CD4-positive, alpha-beta T cell treated with Interleukin-10 for 1 hour (primary cell): ENCODE measurements at regions not wholly inside any gene's neighbourhood (a gene's known extent, or its start where the extent isn't known, plus 50 kb on each side); places are given as distances from the start of the nearest gene placed in this dataset.
"Not testable (repeated sequence)": the region's sequence is repeated elsewhere in the genome, so short reads cannot be mapped to it uniquely, and the experiment has no call there.

Experiments
- DNase-seq: peaks from one replicate; pipeline ENCODE4 v3.0.0-alpha.2; 2020

DNA sequence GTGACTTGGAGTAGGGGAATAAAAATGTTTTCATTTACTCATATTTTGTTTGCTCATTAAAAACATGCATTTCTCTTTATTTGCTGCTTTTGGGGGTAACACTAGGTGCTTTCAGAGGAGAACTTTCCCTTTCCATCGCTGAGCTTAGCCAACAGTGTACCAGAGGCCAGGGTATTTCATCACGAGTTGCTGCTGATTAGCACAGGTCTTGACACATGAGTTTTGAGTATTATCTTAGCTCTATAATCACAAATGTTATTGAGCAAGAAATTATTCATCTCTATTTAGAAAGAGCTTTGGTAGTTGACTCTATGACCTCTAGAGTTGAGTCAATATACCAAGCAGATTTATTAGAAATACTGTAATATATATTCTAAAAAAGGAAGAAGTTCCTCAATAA, 375.9 kb downstream of the NXPH1 start:
- no peak for DNase-seq

DNA sequence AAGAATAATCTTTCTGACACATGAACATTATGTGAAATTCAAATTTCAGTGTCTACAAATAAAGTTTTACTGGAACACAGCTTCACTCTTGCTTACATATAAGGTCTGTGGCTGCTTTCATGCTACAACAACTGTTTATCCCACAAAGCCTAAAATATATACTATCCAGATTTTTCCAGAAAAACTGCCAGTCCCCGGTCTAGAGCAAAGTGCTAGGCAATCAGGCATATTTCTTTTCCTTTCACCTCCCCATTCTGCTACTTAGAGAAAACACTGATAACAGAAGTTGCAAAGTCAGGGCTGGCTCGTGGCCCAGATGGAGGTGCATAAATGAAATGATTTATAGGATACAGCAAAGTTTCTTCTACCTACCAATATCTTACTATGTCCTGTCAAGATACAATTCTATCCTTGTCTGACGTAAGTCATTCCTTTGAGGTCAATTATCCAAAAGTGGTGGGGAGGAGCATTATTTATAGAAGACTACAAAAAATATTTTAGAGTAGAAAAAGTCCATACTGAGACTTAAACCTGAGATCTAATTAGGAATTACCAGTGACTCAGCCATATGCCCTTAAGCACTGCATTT, 384.1 kb downstream of the NXPH1 start:
- DNase-seq = no peak

DNA sequence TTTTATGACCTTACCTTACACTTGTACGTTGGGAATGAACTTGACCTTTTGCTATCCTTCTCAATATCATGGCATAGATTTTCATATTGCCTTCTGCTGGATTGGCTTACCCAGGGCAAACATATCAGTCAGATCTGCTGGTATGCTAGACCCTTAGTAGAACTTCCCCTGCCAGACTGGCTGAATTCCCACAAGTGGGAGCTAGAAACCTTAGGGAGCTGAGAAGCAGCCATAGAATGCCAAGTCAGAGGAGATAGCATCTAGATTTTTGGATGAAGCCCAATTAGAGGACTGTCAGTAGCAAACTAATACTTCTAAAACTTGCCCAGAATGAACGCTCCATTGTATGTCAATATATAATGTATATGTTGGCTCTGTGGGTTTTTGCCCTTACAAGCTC, 385.0 kb downstream of the NXPH1 start:
- no peak for DNase-seq

DNA sequence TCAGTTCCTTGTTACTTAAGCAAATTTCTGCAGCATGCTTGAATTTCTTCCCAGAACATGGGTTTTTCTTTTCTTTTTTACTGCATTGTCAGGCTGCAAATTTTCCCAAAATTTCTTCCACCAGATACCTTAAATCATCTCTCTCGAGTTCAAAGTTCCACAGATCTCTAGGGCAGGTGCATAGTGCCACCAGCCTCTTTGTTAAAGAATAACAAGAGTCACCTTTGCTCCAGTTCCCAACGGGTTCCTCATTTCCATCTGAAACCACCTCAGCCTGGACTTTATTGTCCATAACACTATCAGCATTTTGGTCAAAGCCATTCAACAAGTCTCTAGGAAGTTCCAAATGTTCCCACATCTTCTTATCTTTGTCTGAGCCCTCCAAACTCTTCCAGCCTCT, 389.2 kb downstream of the NXPH1 start:
- DNase-seq = no peak

DNA sequence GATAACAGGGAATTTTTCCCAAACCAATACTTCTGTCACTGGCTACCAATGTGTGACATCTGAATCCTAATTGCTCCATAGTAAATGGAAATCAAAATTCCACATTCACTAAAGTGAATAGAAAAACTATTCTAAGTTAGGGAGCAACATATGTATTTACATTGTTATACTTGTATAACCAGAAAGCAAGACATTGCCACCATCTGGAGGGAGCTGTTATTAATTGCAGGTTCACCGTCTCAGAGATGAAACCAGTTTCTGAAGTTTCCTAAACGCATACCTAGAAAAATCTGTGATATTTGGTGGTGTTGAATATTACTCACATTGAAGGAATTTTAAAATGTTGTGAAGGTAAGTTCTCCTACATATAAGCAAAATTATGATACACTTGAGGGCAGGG, 390.1 kb downstream of the NXPH1 start:
- no peak for DNase-seq

DNA sequence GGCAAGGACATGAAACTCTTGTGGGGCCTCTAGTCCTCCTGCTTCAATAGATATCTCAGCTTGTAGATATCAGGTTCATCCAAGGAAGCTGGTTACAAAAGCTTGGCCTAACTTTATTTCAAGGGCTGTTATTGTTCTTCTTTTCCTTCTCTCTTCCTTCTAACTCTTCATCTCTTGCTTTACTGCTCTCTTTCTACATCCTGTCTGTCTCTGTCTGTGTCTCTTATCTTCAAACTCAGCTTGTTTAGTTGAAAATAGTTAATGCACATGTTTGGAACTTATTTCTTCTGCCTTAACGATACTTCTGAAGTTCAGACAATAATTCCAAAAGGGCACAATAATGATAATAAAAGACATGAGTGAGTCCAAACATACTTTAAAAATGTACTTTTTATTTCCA, 393.9 kb downstream of the NXPH1 start:
- DNase-seq = no peak

DNA sequence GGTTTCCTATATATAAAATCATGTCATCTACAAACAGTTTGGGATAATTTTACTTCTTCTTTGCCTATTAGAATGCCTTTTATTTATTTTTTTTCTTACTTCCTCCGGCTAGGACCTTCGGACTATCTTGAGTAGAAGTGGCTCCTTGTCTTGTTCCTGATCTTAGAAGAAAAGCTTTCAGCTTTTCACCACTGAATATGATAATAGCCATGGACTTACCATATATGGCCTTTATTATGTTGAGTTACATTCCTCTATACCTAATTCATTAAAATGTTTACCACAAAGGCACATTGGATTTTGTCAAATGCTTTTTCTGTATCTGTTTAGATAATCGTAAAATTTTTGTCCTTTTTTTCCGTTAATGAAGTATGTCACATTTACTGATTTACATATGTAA, 395.7 kb downstream of the NXPH1 start:
- DNase-seq = no peak

DNA sequence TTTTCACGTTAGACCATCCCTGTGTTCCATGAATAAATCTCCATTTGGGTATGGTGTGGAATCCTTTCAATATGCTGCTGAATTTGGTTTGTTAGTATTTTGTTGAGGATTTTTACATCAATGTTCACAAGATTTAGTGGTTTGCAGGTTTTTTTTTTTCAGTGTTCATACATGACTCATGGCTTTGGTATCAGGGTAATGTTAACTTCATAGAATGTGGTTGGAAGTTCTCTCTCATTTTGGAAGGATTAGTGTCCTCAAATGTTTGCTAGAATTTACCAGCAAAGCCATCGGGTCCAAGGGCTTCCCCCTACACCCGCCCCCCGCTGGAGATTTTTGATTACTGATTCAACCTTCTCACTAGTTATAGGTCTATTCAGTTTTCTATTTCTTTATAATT, 398.0 kb downstream of the NXPH1 start:
- no peak for DNase-seq

DNA sequence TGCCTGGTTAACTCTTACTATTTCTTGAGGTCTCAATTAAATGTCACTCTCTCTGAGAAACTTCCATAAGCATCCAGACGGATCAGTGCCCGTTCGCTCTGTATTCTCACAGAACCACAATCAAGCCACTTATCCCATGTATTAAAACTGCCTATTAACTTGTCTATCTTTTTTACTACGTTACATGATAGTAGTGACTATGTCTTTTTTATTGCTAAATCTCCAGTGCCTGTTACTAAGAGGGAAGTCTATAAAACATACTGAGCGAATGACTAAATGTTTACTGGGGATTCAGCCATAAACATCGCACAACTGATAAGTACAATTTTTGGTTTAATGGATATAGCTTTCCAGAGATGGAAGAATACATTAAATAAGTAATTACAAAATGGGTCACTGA, 399.9 kb downstream of the NXPH1 start:
- DNase-seq = no peak

DNA sequence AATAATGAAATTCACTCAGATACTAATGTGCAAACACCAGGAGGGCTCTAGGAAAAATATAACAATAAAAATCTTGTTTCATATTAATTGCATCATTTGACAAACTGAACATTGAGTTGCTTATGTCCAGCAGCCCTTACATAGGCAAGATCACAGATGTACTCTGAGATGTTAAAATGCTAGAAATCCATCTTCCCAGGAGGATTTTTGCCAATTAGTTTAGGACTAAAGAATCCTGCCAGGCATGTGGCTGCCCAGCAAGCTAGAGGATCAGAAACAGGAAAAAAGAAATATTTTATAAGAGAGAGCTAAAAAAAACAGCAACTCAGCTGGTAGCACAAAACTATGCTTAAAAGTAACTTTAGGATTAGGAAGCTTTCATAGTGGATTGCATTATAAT, 407.8 kb downstream of the NXPH1 start:
- no peak for DNase-seq

DNA sequence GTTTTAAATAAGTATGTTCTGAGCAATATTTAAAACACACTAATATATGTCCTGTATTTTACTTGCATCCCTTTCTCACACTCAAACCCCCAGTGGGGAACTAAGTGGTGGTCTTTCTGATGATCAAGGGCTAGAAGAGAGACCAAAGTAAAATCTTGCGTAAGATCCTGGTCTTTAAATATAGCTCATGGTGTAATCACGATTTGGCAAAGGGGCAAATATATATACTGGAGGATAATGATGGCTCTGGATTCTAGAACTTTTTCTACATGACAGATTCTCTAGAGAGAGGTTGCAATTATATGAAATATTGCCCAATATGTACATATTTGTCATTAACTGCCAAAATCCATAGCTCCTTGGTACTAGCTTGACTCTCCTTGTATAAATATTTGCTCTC, 438.3 kb downstream of the NXPH1 start:
- no peak for DNase-seq

DNA sequence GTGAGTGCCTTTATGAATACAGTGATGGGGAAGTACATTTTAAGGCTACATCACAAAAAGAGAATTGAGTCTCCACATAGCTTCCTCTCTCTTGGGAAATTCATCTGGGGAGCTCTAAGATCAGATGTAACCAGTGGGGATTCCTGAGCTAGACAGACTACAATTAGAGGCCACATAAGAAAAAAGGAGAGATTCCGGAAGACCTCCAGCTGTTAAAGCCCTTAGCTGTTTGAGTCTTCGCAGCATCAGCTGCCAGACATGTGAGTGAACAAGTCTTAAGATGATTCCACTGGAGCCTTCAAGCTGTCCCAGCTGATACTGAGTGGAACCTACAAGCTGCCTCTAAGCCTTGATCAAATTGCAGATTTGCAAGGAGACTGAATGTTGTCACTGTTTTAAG, 448.5 kb downstream of the NXPH1 start:
- no peak for DNase-seq

DNA sequence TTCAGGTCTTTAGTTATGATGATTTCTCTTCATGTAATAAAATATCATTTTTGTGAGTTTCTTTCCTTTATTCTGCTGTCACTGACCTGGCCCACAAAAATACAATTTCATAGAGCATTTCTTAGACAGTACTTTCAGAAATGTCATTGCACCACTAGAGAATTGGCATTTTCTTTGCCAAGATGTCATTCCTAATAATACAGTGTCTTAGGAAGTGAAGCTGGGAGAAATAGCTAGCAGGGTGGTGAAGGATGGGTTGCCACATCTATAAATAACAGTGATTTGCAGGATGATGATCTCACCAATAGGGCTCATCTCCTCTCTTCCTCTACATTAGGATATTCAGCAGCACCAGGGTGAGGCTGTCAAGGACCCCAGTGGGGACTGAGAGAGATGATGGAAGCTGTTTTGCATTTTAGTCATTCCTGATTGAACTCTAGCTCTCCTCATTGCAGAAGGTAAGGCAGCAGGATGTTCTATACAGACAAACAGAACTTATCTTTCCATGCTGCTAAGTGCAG, 452.1 kb downstream of the NXPH1 start:
- DNase-seq = no peak

DNA sequence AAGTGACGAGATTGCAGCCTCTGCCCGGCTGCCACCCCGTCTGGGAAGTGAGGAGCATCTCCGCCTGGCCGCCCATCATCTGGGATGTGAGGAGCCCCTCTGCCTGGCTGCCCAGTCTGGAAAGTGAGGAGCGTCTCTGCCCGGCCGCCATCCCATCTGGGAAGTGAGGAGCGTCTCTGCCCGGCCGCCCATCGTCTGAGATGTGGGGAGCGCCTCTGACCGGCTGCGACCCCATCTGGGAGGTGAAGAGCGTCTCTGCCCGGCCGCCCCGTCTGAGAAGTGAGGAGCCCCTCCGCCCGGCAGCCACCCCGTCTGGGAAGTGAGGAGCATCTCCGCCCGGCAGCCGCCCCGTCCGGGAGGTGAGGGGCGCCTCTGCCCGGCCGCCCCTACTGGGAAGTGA, 456.9 kb downstream of the NXPH1 start:
- not testable (repeated sequence) for DNase-seq

DNA sequence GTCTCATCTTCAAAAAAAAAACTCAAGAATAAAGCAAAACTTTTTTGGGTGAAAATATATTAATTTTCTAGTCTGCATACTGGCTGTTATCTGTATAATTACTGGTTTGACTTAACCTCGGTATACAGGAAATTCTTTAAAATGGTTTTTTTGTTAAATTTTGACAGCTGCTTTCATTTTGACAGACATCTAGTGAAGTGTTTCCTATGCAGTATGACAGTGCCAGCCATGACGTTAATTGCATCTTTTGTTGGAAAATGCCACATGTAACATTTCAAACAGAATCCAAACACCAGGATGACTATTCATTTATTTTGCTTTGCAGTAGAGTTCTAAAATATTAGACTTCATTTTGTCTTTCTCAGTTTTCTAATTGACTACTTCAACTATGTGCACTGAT, 460.4 kb downstream of the NXPH1 start:
- DNase-seq = no peak

DNA sequence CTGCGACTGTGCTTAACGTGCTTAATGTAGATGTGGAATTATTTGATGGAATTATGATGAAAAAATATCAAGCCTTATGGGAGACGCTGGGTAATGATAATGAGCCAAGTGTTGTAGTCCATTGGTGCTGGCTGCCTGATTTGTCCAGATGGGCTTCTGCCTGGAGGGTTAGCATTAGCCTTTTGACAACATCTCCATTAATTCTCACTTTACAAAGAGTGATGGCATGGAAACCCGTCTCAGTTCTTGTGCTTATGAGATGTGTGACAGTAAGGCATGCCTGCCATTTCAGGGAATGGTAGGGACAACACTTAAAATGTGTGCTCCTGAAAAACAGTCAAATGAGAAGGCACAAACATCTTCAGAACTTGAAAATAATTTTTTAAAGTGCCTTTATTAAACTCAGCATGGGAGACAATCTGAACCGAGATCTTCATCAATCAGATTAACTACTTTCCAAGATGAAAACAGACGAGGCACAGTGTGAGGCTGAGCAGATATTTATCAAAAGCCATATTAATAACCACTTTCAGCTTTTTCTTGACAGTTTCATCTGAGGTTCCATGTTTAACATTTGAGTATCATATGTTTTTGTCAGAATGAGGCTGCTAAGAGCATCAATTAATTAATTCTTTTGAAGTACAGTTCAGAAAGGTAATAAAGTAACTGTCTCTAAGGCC, 473.1 kb downstream of the NXPH1 start:
- DNase-seq = no peak

DNA sequence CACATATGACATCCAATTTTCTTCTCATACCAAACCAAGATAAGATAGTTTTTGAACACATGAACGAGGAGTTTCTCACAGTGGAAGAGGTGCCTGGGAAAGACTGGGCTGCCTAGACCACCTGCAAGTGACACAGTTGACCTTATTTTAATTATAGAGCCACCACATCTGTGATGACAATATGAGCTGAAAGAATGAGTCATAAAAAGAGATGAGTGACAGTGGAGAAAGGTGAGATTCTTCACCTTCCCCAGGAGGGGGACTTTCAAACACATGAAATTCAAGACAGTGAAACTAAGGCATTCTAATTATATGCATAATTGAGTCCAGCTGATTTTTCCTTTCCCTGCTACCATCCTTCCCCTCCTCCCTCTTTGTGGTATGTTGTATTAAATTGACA, 475.5 kb downstream of the NXPH1 start:
- DNase-seq = no peak

DNA sequence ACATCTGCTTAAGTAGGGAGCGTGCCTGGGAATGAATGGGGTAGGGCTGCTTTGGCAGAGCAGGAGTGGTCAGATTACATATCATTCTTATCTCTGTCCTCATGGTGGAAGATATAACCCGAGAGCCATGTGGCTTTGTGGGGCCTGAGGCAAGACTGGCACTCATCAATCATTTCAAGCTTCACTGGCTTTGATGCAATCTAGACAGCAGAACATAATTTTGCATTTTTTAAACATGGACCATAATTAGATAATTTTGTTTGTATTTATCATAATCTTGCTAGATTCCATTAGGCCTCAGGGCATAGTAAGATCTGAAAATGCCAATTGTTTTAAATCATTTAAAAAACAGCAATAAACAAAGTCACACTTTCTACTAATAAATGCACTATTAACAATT, 480.3 kb downstream of the NXPH1 start:
- DNase-seq = no peak

DNA sequence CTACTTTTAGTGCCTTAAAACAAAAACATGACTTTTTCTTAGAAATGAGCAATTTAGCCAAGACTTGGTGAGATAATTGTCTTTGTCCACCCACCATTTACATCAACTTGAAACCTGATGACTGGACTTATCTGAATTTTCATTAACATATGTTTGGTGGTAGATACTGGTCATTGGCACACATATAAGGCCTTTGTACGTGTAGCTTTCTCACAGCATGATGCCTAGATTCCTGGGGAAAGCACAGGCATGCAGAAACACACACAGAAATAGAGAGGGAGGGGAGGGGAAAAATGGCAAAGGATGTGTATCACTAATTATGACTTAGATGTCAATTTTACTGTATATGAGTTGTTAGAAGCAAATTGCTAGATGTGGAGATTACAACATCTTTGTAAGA, 488.4 kb downstream of the NXPH1 start:
- no peak for DNase-seq

DNA sequence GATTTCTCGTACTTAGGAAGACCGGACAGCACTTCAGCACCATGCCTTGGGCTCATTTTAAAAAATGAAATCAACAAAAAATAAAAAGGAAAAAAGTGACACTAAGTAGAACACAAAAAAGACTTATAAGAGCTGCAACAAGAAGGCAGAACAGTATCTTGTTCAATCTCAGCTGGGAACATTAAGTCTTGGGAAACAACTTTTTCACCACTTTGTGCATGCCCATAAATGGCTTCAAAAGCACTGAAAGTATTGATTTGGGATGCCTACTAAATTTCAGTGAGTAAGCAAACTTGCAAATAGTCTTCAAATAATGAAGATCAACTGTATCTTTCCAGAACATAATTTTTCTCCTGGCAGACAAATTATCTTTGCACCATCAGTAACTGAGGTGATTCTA, 489.3 kb downstream of the NXPH1 start:
- DNase-seq = no peak

DNA sequence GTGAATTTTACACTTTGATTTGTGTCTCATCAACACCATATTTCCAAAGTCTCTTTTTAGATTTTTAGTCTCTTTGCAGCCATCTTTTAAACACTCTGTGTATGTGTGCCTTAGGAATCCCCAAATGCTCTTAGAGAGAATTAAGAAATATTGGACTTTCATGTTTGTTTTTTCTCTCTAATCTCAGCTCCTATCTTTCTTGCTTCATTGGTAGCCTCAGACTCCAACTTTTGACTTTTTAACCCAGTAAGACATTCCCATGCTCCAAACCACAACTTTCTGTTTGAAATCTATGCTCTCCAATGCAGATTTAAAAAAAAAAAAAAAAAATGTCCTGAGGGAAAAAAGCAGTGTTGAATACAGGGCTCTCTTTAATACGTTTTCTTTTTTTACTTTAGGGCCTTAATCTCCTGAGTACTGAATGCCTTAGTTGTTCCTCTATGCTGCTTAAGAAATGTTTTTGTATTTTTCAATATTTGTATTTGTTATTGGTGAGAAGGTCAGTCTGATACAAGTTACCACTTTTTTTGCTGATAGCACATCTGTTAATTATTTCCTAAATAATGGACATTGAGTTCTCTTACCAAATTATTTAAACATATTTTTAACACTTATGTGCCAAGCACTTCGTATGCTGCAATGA, 489.9 kb downstream of the NXPH1 start:
- no peak for DNase-seq

DNA sequence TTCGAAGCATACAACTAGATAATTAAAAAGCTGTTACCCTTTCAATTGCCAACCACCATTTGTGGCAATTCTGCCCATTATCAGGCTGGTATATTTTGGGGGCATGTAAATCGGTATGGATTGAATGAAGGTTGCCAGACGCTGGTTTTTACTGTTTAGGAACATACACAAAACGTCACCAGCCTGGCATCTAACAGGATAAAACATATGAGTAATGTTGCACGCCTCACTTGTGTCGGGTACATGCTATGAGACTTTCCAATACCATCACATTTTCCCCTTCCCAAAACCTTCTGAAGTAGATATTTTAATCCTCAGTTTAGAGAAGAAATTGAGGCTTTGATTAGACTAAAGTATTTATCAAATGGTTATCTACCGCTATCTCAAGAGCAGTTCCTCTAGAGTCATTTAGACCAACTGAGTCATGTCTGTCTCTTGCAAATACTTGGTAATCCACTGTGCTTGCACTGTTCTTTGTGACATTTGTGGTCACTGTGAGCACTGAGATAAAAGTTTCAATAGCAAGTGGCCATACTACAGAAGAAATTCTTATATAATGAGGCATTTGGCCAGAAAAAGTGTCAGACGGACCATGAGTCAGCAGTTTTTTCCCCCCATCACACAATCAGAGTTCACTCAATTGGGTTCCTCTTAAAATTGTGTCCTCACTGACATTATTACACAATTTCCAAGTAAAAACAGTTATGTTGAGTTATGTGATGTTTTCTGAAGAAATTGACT, 498.7 kb downstream of the NXPH1 start:
- DNase-seq = no peak

DNA sequence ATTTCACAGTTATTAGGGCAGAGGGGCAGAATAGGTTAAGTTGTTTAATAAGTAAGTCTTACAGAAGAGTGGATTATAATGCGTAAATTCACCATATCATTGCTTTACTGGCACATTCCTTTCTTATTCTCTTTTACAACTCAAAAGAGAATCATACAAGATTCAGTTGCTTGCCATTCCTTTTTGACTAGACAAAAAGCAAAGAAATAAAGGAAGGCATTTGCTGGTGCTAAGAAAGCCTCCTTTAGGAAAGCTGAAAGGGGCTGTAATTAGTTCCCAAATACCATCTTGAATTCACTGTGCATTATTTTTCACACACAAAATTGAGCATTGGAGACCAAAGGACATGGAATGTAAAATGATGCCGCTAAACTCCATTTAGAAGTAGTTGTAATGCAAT, 499.3 kb downstream of the NXPH1 start:
- no peak for DNase-seq

DNA sequence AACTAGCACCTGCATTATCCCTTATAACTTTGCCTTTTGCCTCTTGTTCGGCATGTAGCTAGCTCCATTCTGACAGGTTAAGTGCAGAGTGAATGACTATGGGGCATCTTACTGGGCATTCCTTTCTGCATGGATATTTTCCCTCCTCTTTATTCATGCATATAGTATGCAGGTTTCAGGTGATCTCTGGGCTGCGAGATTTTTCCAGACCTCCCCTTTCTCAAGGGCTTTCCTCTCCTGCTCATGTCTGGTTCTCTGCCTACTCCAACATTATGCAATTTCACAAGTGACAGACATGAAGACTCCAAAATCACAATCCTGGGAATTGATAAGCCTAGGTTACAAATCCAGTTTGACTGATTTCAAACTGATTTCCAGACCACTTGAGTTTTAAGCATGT, 503.8 kb downstream of the NXPH1 start:
- DNase-seq = no peak
